Kidney (tissue), 13 donors: ENCODE measurements at regions not wholly inside any gene's neighbourhood (a gene's known extent, or its start where the extent isn't known, plus 50 kb on each side); places are given as distances from the start of the nearest gene placed in this dataset.

ENCODE experiments used
- DNase-seq, 5 donors: peaks; one replicate each; pipeline ENCODE4 v3.0.0-alpha.2; 2013 to 2020
- FAIRE-seq: peaks from 2 replicates; lab custom pipeline; 2012; peaks lifted over from hg19 to GRCh38; lab: Jason Lieb, UNC
- H3K27ac ChIP-seq, 2 donors: one replicate each; pipeline ENCODE4 v1.7.0; 2013; ENCODE audit warnings: low read depth in 2 of 2, low read length in 2 of 2, inconsistent platforms in 1 of 2
- H3K27me3 ChIP-seq: one replicate; pipeline ENCODE4 v1.7.1; 2013; ENCODE audit warnings: low read length, inconsistent platforms; ENCODE audit not compliant: control insufficient read depth, insufficient read depth
- H3K36me3 ChIP-seq, 3 donors: one replicate each; pipeline versions ENCODE4 v1.7.0 to v1.7.1; 2013; ENCODE audit warnings: low read length in 3 of 3, control low read depth in 1 of 3, inconsistent platforms in 1 of 3; ENCODE audit not compliant: insufficient read depth in 3 of 3, control insufficient read depth in 2 of 3
- H3K4me1 ChIP-seq, 3 donors: one replicate each; pipeline versions ENCODE4 v1.7.0 to v1.7.1; 2013; ENCODE audit warnings: low read length in 3 of 3, inconsistent platforms in 1 of 3, low read depth in 1 of 3; ENCODE audit not compliant: control insufficient read depth in 2 of 3, insufficient read depth in 2 of 3
- H3K4me3 ChIP-seq, 3 donors: one replicate each; pipeline versions ENCODE4 v1.7.0 to v1.8.1; 2013; ENCODE audit warnings: low read length in 3 of 3, control low read depth in 1 of 3, inconsistent platforms in 1 of 3
- H3K9ac ChIP-seq, 3 donors: one replicate each; pipeline versions ENCODE4 v1.7.0 to v1.7.1; 2013; ENCODE audit warnings: low read length in 3 of 3, control low read depth in 1 of 3, inconsistent platforms in 1 of 3
- H3K9me3 ChIP-seq, 3 donors: one replicate each; pipeline versions ENCODE4 v1.7.0 to v1.7.1; 2013; ENCODE audit warnings: low read length in 3 of 3, control low read depth in 1 of 3, inconsistent platforms in 1 of 3; ENCODE audit not compliant: control insufficient read depth in 2 of 3, insufficient read depth in 1 of 3
- CTCF ChIP-seq: IDR thresholded peaks from 3 replicates; pipeline ENCODE4 v1.5.1; 2012; ENCODE audit warnings: mild to moderate bottlenecking, moderate library complexity, borderline replicate concordance; ENCODE audit not compliant: insufficient read depth; ENCODE audit errors: extremely low read depth
- intact Hi-C: fragments of 100-400 bp; cut with DNase I; formaldehyde crosslinking; loops from one replicate; pipeline ENCODE4 v1.11.1; 2022
- donor health status: control.
- donor health status: control.
- donor health status: control.
- donor health status: control.
- donor health status: control.
- donor health status: DM: yes; HTN: yes; CAD: no.
- donor health status: Normal renal cell carcinoma (clear cell type).

DNA sequence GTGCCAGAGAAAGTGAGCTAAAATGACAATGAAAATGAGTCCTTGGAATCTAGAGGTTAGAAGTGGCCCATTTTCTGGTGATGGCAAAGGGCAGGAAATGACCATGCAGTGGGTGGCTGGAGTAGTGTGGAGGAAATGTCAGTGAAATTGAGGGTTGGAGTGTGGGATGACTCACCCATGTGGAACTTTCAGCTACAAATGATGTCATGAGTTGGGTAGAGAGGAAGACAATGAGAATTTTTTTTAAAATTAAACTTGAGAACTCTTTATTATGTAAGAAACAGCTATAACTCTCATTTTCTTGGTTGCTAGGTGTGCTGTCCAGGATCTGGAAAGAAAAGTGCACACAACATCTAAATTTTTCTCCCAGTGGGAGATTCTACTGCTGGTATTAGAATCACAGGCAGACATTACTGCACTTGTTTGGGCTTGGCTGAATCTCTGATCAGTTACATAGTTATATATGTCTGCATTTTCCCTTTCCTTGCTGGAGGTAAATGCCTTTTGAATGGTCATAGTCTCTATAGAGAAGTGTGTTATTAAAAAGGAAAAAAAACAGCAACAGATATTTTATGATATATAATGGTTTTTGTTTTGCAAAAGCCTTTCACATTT is 56.8 kb upstream of the GNG12 start:
- Histone ChIP-seq H3K27me3 (no peaks in the 10 kb centered on the region), H3K27ac (no peak overlapping the region), H3K36me3 (no peaks in the 10 kb centered on the region), H3K4me3 (no peak overlapping the region), H3K9me3 (no peaks in the 10 kb centered on the region), H3K9ac (no peak overlapping the region), H3K4me1 (no peaks in the 10 kb centered on the region)
- intact Hi-C loops: no loop called here
- DNase-seq (peak in 1 of 5 donors; percentile 15), FAIRE-seq (no peak)
- no peak for TF ChIP-seq CTCF

DNA sequence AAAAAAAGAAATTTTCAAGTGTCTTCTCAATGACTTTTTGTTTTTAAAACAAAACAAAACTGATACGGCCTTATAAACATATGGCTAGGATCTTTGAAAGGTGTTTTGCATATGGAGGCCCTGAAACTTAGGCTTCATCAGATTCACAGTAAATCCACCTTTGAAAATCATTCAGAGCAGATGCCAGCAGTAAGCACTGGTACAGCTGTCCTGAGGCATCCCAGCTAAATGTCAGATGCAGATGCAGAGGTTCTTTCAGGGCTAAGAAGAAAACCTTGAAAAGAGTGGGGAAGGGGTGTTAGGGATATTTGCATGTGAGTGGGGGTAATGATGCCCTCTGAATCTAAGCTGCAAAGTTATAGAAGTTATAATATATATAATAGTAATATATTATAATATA is 56.2 kb upstream of the GNG12 start:
- Histone ChIP-seq H3K9me3 (no peaks in the 10 kb centered on the region), H3K4me3 (no peak overlapping the region), H3K27me3 (no peaks in the 10 kb centered on the region), H3K27ac (no peak overlapping the region), H3K9ac (no peak overlapping the region), H3K36me3 (no peaks in the 10 kb centered on the region), H3K4me1 (no peaks in the 10 kb centered on the region)
- no peak for DNase-seq
- intact Hi-C loops: no loop called here
- FAIRE-seq: no peak
- no peak for TF ChIP-seq CTCF

- FAIRE-seq (no peak), DNase-seq (no peak)
- intact Hi-C loops: no loop called here
- no peak overlapping the region for H3K27ac ChIP-seq
- H3K9ac ChIP-seq: no peak overlapping the region
- H3K36me3 ChIP-seq: no peaks in the 10 kb centered on the region
- TF ChIP-seq CTCF: no peak
- no peak overlapping the region for H3K4me3 ChIP-seq
- no peaks in the 10 kb centered on the region for H3K4me1 ChIP-seq
- H3K27me3 ChIP-seq: no peaks in the 10 kb centered on the region
- no peaks in the 10 kb centered on the region for H3K9me3 ChIP-seq
Measured at GRCh38 chr1:67888216-67889106, 55.2 kb upstream of the GNG12 start.
